ENCODE measurements at regions not wholly inside any gene's neighbourhood (a gene's known extent, or its start where the extent isn't known, plus 50 kb on each side); places are given as distances from the start of the nearest gene placed in this dataset.

DNA sequence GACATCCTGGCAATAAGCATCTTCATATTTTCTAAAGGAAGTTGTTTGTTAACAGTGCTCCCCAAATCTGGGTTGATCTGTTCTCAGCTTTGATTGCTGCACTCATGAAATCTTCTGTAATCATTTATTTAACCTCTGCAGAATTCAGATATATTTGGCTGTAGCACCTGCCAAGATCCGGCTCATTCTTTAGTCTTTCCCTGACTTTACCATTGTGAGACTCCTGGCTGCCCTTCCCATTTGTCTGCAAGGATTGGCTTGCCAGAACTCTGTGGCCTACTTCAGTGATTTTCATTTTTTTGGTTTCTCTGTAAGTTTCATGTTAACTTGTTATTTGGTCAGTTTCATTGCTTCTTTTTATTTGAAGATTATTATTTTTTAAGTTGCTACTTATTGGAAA lies 191.2 kb upstream of the PLXNC1 start (continued):
- TF ChIP-seq, protein P1, sequence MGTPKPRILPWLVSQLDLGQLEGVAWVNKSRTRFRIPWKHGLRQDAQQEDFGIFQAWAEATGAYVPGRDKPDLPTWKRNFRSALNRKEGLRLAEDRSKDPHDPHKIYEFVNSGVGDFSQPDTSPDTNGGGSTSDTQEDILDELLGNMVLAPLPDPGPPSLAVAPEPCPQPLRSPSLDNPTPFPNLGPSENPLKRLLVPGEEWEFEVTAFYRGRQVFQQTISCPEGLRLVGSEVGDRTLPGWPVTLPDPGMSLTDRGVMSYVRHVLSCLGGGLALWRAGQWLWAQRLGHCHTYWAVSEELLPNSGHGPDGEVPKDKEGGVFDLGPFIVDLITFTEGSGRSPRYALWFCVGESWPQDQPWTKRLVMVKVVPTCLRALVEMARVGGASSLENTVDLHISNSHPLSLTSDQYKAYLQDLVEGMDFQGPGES (IDR thresholded peaks at IDR 0.05), result no peak
- no peak for TF ChIP-seq DPF2 (IDR thresholded peaks at IDR 0.05)
- TF ChIP-seq SMARCA5 (IDR thresholded peaks at IDR 0.05), result no peak
- no peak for TF ChIP-seq JUNB (IDR thresholded peaks at IDR 0.05)
- TF ChIP-seq, protein P2, sequence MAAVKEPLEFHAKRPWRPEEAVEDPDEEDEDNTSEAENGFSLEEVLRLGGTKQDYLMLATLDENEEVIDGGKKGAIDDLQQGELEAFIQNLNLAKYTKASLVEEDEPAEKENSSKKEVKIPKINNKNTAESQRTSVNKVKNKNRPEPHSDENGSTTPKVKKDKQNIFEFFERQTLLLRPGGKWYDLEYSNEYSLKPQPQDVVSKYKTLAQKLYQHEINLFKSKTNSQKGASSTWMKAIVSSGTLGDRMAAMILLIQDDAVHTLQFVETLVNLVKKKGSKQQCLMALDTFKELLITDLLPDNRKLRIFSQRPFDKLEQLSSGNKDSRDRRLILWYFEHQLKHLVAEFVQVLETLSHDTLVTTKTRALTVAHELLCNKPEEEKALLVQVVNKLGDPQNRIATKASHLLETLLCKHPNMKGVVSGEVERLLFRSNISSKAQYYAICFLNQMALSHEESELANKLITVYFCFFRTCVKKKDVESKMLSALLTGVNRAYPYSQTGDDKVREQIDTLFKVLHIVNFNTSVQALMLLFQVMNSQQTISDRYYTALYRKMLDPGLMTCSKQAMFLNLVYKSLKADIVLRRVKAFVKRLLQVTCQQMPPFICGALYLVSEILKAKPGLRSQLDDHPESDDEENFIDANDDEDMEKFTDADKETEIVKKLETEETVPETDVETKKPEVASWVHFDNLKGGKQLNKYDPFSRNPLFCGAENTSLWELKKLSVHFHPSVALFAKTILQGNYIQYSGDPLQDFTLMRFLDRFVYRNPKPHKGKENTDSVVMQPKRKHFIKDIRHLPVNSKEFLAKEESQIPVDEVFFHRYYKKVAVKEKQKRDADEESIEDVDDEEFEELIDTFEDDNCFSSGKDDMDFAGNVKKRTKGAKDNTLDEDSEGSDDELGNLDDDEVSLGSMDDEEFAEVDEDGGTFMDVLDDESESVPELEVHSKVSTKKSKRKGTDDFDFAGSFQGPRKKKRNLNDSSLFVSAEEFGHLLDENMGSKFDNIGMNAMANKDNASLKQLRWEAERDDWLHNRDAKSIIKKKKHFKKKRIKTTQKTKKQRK (IDR thresholded peaks at IDR 0.05; ENCODE audit: low read depth, low read length), result no peak
- no peak for TF ChIP-seq IKZF2 (IDR thresholded peaks at IDR 0.05)

GRCh38 chr12:93957870-93958269 lies 190.5 kb upstream of the PLXNC1 start:
- H3K79me2 ChIP-seq (ENCODE audit: control insufficient read depth, insufficient read depth, low read length), result no peaks in the 10 kb centered on the region
- no peak overlapping the region for H3K27ac ChIP-seq (ENCODE audit: control insufficient read depth, insufficient read depth)
- no peaks in the 10 kb centered on the region for H3K36me3 ChIP-seq (ENCODE audit: control insufficient read depth in 2 of 2, insufficient read depth in 2 of 2, low read length in 1 of 2)
- no peaks in the 10 kb centered on the region for H3K9me3 ChIP-seq (replicated peaks; ENCODE audit: control insufficient read depth, insufficient read depth, low read length)
- ChIA-PET CTCF (interaction anchor here (1.2 to 1.8 kb wide), 2 partner anchors 10 to 146 kb away, joined by 3 to 4 read pairs; no protein-coding TSS in a partner anchor), SMC1A (ENCODE audit: uncharacterized antibody, unreplicated experiment) (interaction anchor here (0.7 kb wide), 1 partner anchor 101 kb away, joined by 4 read pairs; no protein-coding TSS in a partner anchor), RAD21 (ENCODE audit: unreplicated experiment) (no interaction called here), POLR2A (no interaction called here)
- H3K4me3 ChIP-seq, result no peak overlapping the region
- ATAC-seq (no peak), FAIRE-seq (no peak), DNase-seq (ENCODE audit: low read depth, low spot score) (no peak)
- no peak overlapping the region for H3K4me2 ChIP-seq (ENCODE audit: control insufficient read depth, insufficient read depth)
- no peaks in the 10 kb centered on the region for H4K20me1 ChIP-seq (ENCODE audit: control insufficient read depth, insufficient read depth)
- in situ Hi-C loops (cut with MboI) (no loop called here), intact Hi-C loops (cut with micrococcal nuclease; ENCODE audit: unreplicated experiment) (no loop called here)
- no peaks in the 10 kb centered on the region for H3K4me1 ChIP-seq (ENCODE audit: control insufficient read depth, insufficient read depth, low read length)
- H3K27me3 ChIP-seq (replicated peaks in 1 of 2; ENCODE audit: control insufficient read depth in 2 of 2, insufficient read depth in 2 of 2, low read length in 1 of 2), result no peaks in the 10 kb centered on the region; a peak in 1 of 4 replicates
- no peak overlapping the region for H3K9ac ChIP-seq (ENCODE audit: control insufficient read depth, insufficient read depth, low read length)
- H2AFZ ChIP-seq (ENCODE audit: control insufficient read depth, low read depth, low read length), result no peak overlapping the region
- BruUV-seq (replicated peaks), result no TSS peak
- TF ChIP-seq RUNX3 (IDR thresholded peaks at IDR 0.05; ENCODE audit: low read length) (no peak), POLR2A (IDR thresholded peaks at IDR 0.05; ENCODE audit: low read depth, low read length) (no peak), CHD4 (IDR thresholded peaks at IDR 0.05) (no peak), BRCA1 (IDR thresholded peaks at IDR 0.05; ENCODE audit: low read depth, low read length) (no peak), MEF2A (IDR thresholded peaks at IDR 0.05; ENCODE audit: insufficient read depth, low read depth, low read length) (no peak), YY1 (IDR thresholded peaks at IDR 0.05; ENCODE audit: low read depth, low read length) (no peak), GABPA (IDR thresholded peaks at IDR 0.05; ENCODE audit: low read depth) (no peak), EED (IDR thresholded peaks at IDR 0.05; ENCODE audit: low read depth) (no peak), KDM1A (IDR thresholded peaks at IDR 0.05; ENCODE audit: borderline replicate concordance) (no peak), ASH2L (IDR thresholded peaks at IDR 0.05; ENCODE audit: borderline replicate concordance, low read depth) (no peak)
- TF ChIP-seq, protein P3, sequence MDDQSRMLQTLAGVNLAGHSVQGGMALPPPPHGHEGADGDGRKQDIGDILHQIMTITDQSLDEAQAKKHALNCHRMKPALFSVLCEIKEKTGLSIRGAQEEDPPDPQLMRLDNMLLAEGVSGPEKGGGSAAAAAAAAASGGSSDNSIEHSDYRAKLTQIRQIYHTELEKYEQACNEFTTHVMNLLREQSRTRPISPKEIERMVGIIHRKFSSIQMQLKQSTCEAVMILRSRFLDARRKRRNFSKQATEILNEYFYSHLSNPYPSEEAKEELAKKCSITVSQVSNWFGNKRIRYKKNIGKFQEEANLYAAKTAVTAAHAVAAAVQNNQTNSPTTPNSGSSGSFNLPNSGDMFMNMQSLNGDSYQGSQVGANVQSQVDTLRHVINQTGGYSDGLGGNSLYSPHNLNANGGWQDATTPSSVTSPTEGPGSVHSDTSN (IDR thresholded peaks at IDR 0.05; ENCODE audit: insufficient replicate concordance, low read depth, low read length), result no peak
